ENCODE measurements at regions not wholly inside any gene's neighbourhood (a gene's known extent, or its start where the extent isn't known, plus 50 kb on each side); places are given as distances from the start of the nearest gene placed in this dataset.

- 60 to 63% methylated on average over 4 of the region's 4 CpGs for WGBS, 2 donors
- no peaks in the 10 kb centered on the region for H3K27me3 ChIP-seq
- intact Hi-C loops (cut with DNase I) = no loop called here
- no peak for TF ChIP-seq CTCF (IDR thresholded peaks at IDR 0.05)
- no peak for TF ChIP-seq POLR2A (IDR thresholded peaks at IDR 0.05)
- H3K27ac ChIP-seq = no peak overlapping the region
- DNase-seq = no peak
- H3K4me1 ChIP-seq = no peaks in the 10 kb centered on the region
- H3K9me3 ChIP-seq = peaks cover 0 to 14% (median 3%) of the 10 kb centered on the region in 3 donors
- no peaks in the 10 kb centered on the region for H3K36me3 ChIP-seq
- H3K4me3 ChIP-seq = no peak overlapping the region
These were observed 541.8 kb downstream of the SOX11 start for GRCh38 chr2:6233993-6234392.

DNA sequence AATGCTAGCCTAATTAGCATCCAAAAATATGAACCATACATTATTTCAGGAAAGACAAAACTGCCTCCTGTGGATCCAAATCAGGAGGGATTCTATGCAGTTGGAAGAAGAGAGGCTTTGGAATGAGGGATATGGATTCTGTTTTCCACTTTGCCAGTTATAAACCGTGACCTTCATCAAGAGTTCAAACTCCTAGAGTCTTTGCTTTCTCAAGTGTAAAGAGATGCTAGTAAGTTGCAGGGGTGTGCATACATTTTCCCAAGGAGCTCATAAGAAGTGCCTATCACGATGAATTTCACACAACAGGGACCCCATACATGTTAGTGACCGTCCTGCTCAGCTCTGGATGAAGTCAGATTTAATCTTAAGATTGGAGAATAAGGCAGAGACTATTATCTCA lies 542.5 kb downstream of the SOX11 start:
- Histone ChIP-seq H3K27me3 (no peaks in the 10 kb centered on the region), H3K27ac (no peak overlapping the region), H3K4me3 (no peak overlapping the region), H3K9me3 (peaks cover 0 to 14% (median 3%) of the 10 kb centered on the region in 3 donors), H3K4me1 (no peaks in the 10 kb centered on the region), H3K36me3 (no peaks in the 10 kb centered on the region)
- intact Hi-C loops (cut with DNase I) = no loop called here
- TF ChIP-seq POLR2A (IDR thresholded peaks at IDR 0.05) = no peak
- no peak for TF ChIP-seq CTCF (IDR thresholded peaks at IDR 0.05)
- 61 to 63% methylated on average over 3 of the region's 3 CpGs for WGBS, 2 donors
- no peak for DNase-seq

- intact Hi-C loops (cut with DNase I) = no loop called here
- WGBS, 2 donors = 45 to 46% methylated on average over 5 of the region's 5 CpGs
These were observed 544.1 kb downstream of the SOX11 start for GRCh38 chr2:6236317-6236716.

GRCh38 chr2:6237039-6237660 lies 545.0 kb downstream of the SOX11 start:
- H3K27me3 ChIP-seq = no peaks in the 10 kb centered on the region
- intact Hi-C loops (cut with DNase I) = no loop called here
- DNase-seq = no peak
- no peaks in the 10 kb centered on the region for H3K4me1 ChIP-seq
- WGBS, 2 donors = 56 to 90% methylated on average over 4 to 8 of the region's 8 CpGs
- no peak overlapping the region for H3K27ac ChIP-seq
- no peak for TF ChIP-seq POLR2A (IDR thresholded peaks at IDR 0.05)
- no peak for TF ChIP-seq CTCF (IDR thresholded peaks at IDR 0.05)
- no peaks in the 10 kb centered on the region for H3K36me3 ChIP-seq
- peaks cover 0 to 19% (median 3%) of the 10 kb centered on the region in 3 donors for H3K9me3 ChIP-seq
- no peak overlapping the region for H3K4me3 ChIP-seq

More at GRCh38 chr2:6236317-6236716, 544.1 kb downstream of the SOX11 start:
- H3K27me3 ChIP-seq = no peaks in the 10 kb centered on the region
- no peak overlapping the region for H3K4me3 ChIP-seq
- TF ChIP-seq POLR2A (IDR thresholded peaks at IDR 0.05) (no peak), CTCF (IDR thresholded peaks at IDR 0.05) (no peak)
- no peak for DNase-seq
- no peak overlapping the region for H3K27ac ChIP-seq
- no peaks in the 10 kb centered on the region for H3K36me3 ChIP-seq
- peaks cover 0 to 19% (median 3%) of the 10 kb centered on the region in 3 donors for H3K9me3 ChIP-seq
- no peaks in the 10 kb centered on the region for H3K4me1 ChIP-seq

GRCh38 chr2:6249557-6249956 lies 557.4 kb downstream of the SOX11 start:
- intact Hi-C loops (cut with DNase I) = no loop called here
- H3K27ac ChIP-seq = no peak overlapping the region
- TF ChIP-seq CTCF (IDR thresholded peaks at IDR 0.05) (no peak), POLR2A (IDR thresholded peaks at IDR 0.05) (no peak)
- no peak for DNase-seq
- WGBS, 2 donors = 70 to 75% methylated on average over 5 of the region's 5 CpGs
- H3K27me3 ChIP-seq = no peaks in the 10 kb centered on the region
- H3K4me3 ChIP-seq = no peak overlapping the region
- no peaks in the 10 kb centered on the region for H3K9me3 ChIP-seq
- H3K4me1 ChIP-seq = no peaks in the 10 kb centered on the region
- H3K36me3 ChIP-seq = no peaks in the 10 kb centered on the region

All from esophagus squamous epithelium (tissue), 5 donors.